GM12878 (cell line): ENCODE measurements at regions not wholly inside any gene's neighbourhood (a gene's known extent, or its start where the extent isn't known, plus 50 kb on each side); places are given as distances from the start of the nearest gene placed in this dataset.

ENCODE experiments used
- ATAC-seq: fragments of 200-7000 bp; cut with Tn5 transposase; 3 replicates; pipeline ENCODE4 v1.9.1; 2020; ENCODE audit warnings: mild to moderate bottlenecking, moderate library complexity
- BruUV-seq: library from RNA; stranded (reverse); fragments of 400-500 nt; replicated peaks from 2 replicates; lab custom pipeline; 2021; lab: Mats Ljungman, UMichigan
- CTCF ChIA-PET: fragments of 300-600 bp; sonication (Branson Sonifier 250); formaldehyde crosslinking; extraction: SDS; loops from one replicate; lab custom pipeline; 2021; ENCODE audit warnings: inconsistent platforms; lab: Yijun Ruan, JAX
- POLR2A ChIA-PET: fragments of 350-600 bp; formaldehyde crosslinking; extraction: SDS; loops from one replicate; lab custom pipeline; 2021; ENCODE audit warnings: inconsistent platforms; lab: Charles Lee
- RAD21 ChIA-PET: fragments of 300-600 bp; sonication (Branson Sonifier 250); formaldehyde crosslinking; loops from one replicate; lab custom pipeline; 2023; ENCODE audit warnings: antibody characterized with exemption; ENCODE audit not compliant: unreplicated experiment; lab: Charles Lee
- SMC1A ChIA-PET: fragments of 300-600 bp; sonication (Branson Sonifier 250); formaldehyde crosslinking; loops from one replicate; lab custom pipeline; 2023; ENCODE audit not compliant: unreplicated experiment, uncharacterized antibody; lab: Charles Lee
- DNase-seq: peaks from one replicate; pipeline ENCODE4 v3.0.0-alpha.2; 2011; ENCODE audit warnings: low read depth, low spot score
- FAIRE-seq: peaks from 3 replicates; lab custom pipeline; 2011; peaks lifted over from hg19 to GRCh38; lab: Jason Lieb, UNC
- H2AFZ ChIP-seq: 2 replicates; pipeline ENCODE4 v1.6.0; 2011; ENCODE audit warnings: low read depth, low read length, control low read depth; ENCODE audit not compliant: control insufficient read depth
- H3K27ac ChIP-seq: 2 replicates; pipeline ENCODE4 v1.5.1; 2011; ENCODE audit warnings: control low read depth; ENCODE audit not compliant: control insufficient read depth, insufficient read depth
- H3K27me3 ChIP-seq, 2 experiments: replicated peaks in 1 of 2; 2 replicates each; pipeline versions ENCODE4 v1.6.0 to v1.6.1; 2011; ENCODE audit warnings: low read length in 1 of 2; ENCODE audit not compliant: control insufficient read depth in 2 of 2, insufficient read depth in 2 of 2
- H3K36me3 ChIP-seq, 2 experiments: 2 replicates each; pipeline ENCODE4 v1.5.1; 2011; ENCODE audit warnings: low read length in 1 of 2; ENCODE audit not compliant: control insufficient read depth in 2 of 2, insufficient read depth in 2 of 2
- H3K4me1 ChIP-seq: 2 replicates; pipeline ENCODE4 v1.6.1; 2011; ENCODE audit warnings: mild to moderate bottlenecking, low read length, moderate library complexity, mixed read lengths; ENCODE audit not compliant: control insufficient read depth, insufficient read depth
- H3K4me2 ChIP-seq: 2 replicates; pipeline ENCODE4 v1.6.0; 2011; ENCODE audit warnings: control low read depth; ENCODE audit not compliant: control insufficient read depth, insufficient read depth
- H3K4me3 ChIP-seq: fragments of 200-600 bp; sonication (generic); 2 replicates; pipeline ENCODE4 v1.5.1; 2016
- H3K79me2 ChIP-seq: 2 replicates; pipeline ENCODE4 v1.6.0; 2011; ENCODE audit warnings: low read length; ENCODE audit not compliant: control insufficient read depth, insufficient read depth
- H3K9ac ChIP-seq: 2 replicates; pipeline ENCODE4 v1.8.0; 2011; ENCODE audit warnings: low read length, control low read depth, mixed read lengths; ENCODE audit not compliant: control insufficient read depth, insufficient read depth
- H3K9me3 ChIP-seq: replicated peaks from 3 replicates; pipeline ENCODE4 v1.5.1; 2011; ENCODE audit warnings: mild to moderate bottlenecking, low read length; ENCODE audit not compliant: control insufficient read depth, insufficient read depth
- H4K20me1 ChIP-seq: 2 replicates; pipeline ENCODE4 v1.6.0; 2011; ENCODE audit not compliant: control insufficient read depth, insufficient read depth
- BRCA1 ChIP-seq: IDR thresholded peaks from 2 replicates; pipeline ENCODE4 v1.6.1; 2011; ENCODE audit warnings: low read depth, low read length, improper control_type of control experiment
- CREB1 ChIP-seq: IDR thresholded peaks from 2 replicates; pipeline ENCODE4 v1.6.1; 2012; ENCODE audit warnings: low read depth, mild to moderate bottlenecking, inconsistent platforms
- HCFC1 ChIP-seq: fragments of 150-350 bp; IDR thresholded peaks from 2 replicates; pipeline ENCODE4 v1.6.1; 2014; ENCODE audit warnings: low read length
- IKZF1 ChIP-seq: fragments of 450-650 bp; conservative IDR thresholded peaks from 2 replicates; pipeline ENCODE4 v1.6.1; 2017; ENCODE audit warnings: antibody characterized with exemption, mild to moderate bottlenecking
- MYC ChIP-seq: IDR thresholded peaks from 2 replicates; pipeline ENCODE4 v1.6.1; 2011; ENCODE audit warnings: mild to moderate bottlenecking, low read length, moderate library complexity, inconsistent platforms; ENCODE audit not compliant: insufficient read depth, insufficient replicate concordance, insufficient read length, severe bottlenecking
- NBN ChIP-seq: fragments of 450-650 bp; IDR thresholded peaks from 2 replicates; pipeline ENCODE4 v1.6.1; 2016
- NR2C2 ChIP-seq: IDR thresholded peaks from 2 replicates; pipeline ENCODE4 v1.6.1; 2011; ENCODE audit warnings: borderline replicate concordance, low read depth; ENCODE audit not compliant: control insufficient read depth, insufficient read length
- POLR2AphosphoS5 ChIP-seq: IDR thresholded peaks from 2 replicates; pipeline ENCODE4 v1.6.1; 2011; ENCODE audit warnings: mild to moderate bottlenecking, low read length, inconsistent platforms
- RAD21 ChIP-seq: IDR thresholded peaks from 2 replicates; pipeline ENCODE4 v1.6.1; 2011; ENCODE audit warnings: mild to moderate bottlenecking, low read depth, low read length, moderate library complexity; ENCODE audit not compliant: insufficient read depth
- RELA ChIP-seq: fragments of 450-650 bp; IDR thresholded peaks from 2 replicates; pipeline ENCODE4 v1.8.0; 2014; ENCODE audit warnings: borderline replicate concordance; ENCODE audit not compliant: partially characterized antibody
- SIN3A ChIP-seq: IDR thresholded peaks from 2 replicates; pipeline ENCODE4 v1.6.1; 2012; ENCODE audit warnings: low read depth, low read length, improper control_type of control experiment
- SMAD1 ChIP-seq: fragments of 450-650 bp; IDR thresholded peaks from 2 replicates; pipeline ENCODE4 v1.6.1; 2018; ENCODE audit warnings: mild to moderate bottlenecking, low read depth; ENCODE audit not compliant: partially characterized antibody
- SMAD5 ChIP-seq: IDR thresholded peaks from 2 replicates; pipeline ENCODE4 v1.6.1; 2016; ENCODE audit warnings: antibody characterized with exemption, low read depth
- SUZ12 ChIP-seq: fragments of 200-600 bp; sonication (generic); IDR thresholded peaks from one replicate; pipeline ENCODE4 v1.6.1; 2018; ENCODE audit warnings: antibody characterized with exemption, mild to moderate bottlenecking; ENCODE audit not compliant: unreplicated experiment
- TAF1 ChIP-seq: IDR thresholded peaks from 2 replicates; pipeline ENCODE4 v1.6.1; 2011; ENCODE audit warnings: mild to moderate bottlenecking, low read depth, low read length, borderline replicate concordance
- ZBED1 ChIP-seq: IDR thresholded peaks from 2 replicates; pipeline ENCODE4 v1.6.1; 2016; ENCODE audit warnings: borderline replicate concordance
- ZNF24 ChIP-seq: fragments of 450-650 bp; IDR thresholded peaks from 2 replicates; pipeline ENCODE4 v1.6.1; 2017; ENCODE audit warnings: antibody characterized with exemption, mild to moderate bottlenecking
- WGBS: methylation state at CpG from one replicate; pipeline ENCODE4 v1.1.6; 2016; ENCODE audit warnings: low lambda C conversion rate; ENCODE audit not compliant: insufficient replicate concordance, insufficient coverage; ENCODE audit errors: missing lambda C conversion rate; 5-methylcytosine and 5-hydroxymethylcytosine counted together
- in situ Hi-C: fragments of 300-500 bp; cut with MboI; formaldehyde crosslinking; loops from 9 replicates; pipeline ENCODE4 v1.14.3; 2018; ENCODE audit warnings: mixed read lengths
- intact Hi-C: fragments of 100-400 bp; cut with micrococcal nuclease; formaldehyde crosslinking; loops from one replicate; pipeline ENCODE4 v1.14.2; 2022; ENCODE audit not compliant: unreplicated experiment
- TF ChIP-seq, protein P1 (sequence below): fragments of 150-350 bp; IDR thresholded peaks from 2 replicates; pipeline ENCODE4 v1.6.1; 2014; ENCODE audit warnings: mild to moderate bottlenecking, low read depth, low read length

DNA sequence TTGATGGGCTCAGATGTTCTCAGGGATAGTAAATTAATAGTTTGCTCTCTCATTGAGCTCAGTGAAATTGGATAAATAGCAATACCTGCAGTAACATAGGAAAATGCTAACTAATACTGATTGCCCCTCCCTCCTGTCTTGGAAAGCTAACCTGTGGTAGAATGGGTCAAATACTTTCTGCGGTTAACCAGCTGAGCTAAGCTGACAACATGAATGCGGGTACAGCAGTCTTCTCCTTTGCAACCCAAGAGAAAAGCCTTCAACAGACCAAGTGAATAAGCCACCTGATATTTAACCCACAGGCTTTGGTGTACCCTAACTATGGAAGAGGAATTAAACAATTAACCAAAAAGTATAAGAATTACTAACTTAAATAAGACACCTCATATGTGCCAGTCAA lies 408.3 kb upstream of the MAF start:
- no peak for FAIRE-seq

More for the DNA sequence above, 408.3 kb upstream of the MAF start:
- in situ Hi-C loops: no loop called here
- CTCF ChIA-PET: interaction anchor here (1.4 kb wide), 1 partner anchor 11 kb away, joined by 4 read pairs; no protein-coding TSS in a partner anchor
- intact Hi-C loops: no loop called here
- no peak for TF ChIP-seq BRCA1
- no peak for TF ChIP-seq SMAD1
- no peak for TF ChIP-seq ZBED1
- TF ChIP-seq CREB1: no peak
- TF ChIP-seq RAD21: no peak
- TF ChIP-seq MYC: no peak
- TF ChIP-seq NBN: no peak
- no peak for TF ChIP-seq SUZ12
- TF ChIP-seq, protein P1, sequence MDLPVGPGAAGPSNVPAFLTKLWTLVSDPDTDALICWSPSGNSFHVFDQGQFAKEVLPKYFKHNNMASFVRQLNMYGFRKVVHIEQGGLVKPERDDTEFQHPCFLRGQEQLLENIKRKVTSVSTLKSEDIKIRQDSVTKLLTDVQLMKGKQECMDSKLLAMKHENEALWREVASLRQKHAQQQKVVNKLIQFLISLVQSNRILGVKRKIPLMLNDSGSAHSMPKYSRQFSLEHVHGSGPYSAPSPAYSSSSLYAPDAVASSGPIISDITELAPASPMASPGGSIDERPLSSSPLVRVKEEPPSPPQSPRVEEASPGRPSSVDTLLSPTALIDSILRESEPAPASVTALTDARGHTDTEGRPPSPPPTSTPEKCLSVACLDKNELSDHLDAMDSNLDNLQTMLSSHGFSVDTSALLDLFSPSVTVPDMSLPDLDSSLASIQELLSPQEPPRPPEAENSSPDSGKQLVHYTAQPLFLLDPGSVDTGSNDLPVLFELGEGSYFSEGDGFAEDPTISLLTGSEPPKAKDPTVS: no peak
- no peak for TF ChIP-seq RELA
- no peak for TF ChIP-seq SMAD5
- TF ChIP-seq ZNF24: no peak
- TF ChIP-seq SIN3A: no peak
- no peak for TF ChIP-seq HCFC1
- TF ChIP-seq POLR2AphosphoS5: no peak
- no peak for TF ChIP-seq IKZF1
- TF ChIP-seq TAF1: no peak
- no peak for TF ChIP-seq NR2C2
- RAD21 ChIA-PET: no interaction called here
- Histone ChIP-seq H3K4me2 (no peak overlapping the region), H3K36me3 (no peaks in the 10 kb centered on the region), H3K9ac (no peak overlapping the region), H3K79me2 (no peaks in the 10 kb centered on the region), H3K4me3 (no peak overlapping the region), H3K27me3 (no peaks in the 10 kb centered on the region), H2AFZ (no peak overlapping the region), H3K4me1 (no peaks in the 10 kb centered on the region), H3K27ac (no peak overlapping the region), H4K20me1 (no peaks in the 10 kb centered on the region), H3K9me3 (no peaks in the 10 kb centered on the region)
- POLR2A ChIA-PET: no interaction called here
- SMC1A ChIA-PET: no interaction called here
- BruUV-seq: no TSS peak
- no peak for DNase-seq
- WGBS: 45% methylated on average over 2 of the region's 2 CpGs
- no peak for ATAC-seq
